HG02588 (cell line): ENCODE measurements at regions not wholly inside any gene's neighbourhood (a gene's known extent, or its start where the extent isn't known, plus 50 kb on each side); places are given as distances from the start of the nearest gene placed in this dataset.

Experiments
- ATAC-seq: cut with Tn5 transposase; IDR thresholded peaks from one replicate; pipeline ENCODE4 v1.9.1; 2021; ENCODE audit warnings: mild to moderate bottlenecking, moderate library complexity; ENCODE audit not compliant: unreplicated experiment

DNA sequence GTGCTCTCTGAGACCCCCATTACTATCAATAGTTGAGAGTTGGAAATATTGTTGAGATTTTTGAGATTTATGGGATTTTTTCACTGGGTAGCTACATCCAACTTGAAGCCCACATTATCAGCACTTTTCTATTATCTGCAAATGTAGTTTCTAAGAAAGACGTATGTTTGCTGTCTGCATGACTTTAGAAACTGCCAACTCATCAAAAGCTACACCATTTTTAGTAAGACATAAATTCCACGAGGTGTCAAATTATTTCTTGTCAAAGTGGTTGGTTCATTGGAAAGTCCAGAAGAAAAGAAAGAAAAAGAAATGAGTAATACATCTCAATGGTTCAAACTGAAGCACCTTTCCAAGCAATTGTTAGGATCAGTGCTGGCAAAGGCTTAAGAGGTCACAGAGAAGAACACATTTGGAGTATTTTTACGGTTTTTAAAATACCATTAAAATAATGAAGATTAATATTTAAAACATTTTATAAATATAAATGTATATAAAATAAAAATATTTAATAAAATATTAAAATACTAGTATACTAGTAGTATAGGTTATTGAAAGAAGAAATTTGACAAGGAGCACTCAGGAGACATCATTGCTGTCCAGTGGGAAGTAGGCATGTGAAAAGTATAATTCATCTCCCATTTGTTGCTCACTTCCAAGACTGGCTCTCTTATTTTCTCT is 463.5 kb downstream of the TAFA4 start:
- ATAC-seq: no peak

DNA sequence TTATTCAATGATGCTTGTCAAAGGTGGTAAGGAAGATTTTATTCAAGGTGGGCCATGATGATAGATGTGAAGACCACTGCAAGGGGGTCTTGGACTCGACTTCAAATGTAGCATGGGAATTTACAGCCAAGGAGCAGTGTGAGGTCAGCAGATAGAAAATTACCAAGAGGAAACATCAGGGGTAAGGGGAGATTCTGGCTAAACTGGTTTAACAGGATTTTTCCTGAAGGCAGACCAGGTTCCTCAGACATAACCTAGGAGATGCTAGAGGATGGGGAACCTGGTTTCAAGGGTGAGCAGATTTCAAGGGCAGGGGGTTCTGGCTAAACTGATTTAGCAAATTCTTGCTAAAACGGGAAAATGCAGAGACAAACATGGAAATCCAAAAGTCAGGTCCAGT is 464.9 kb downstream of the TAFA4 start:
- no peak for ATAC-seq

DNA sequence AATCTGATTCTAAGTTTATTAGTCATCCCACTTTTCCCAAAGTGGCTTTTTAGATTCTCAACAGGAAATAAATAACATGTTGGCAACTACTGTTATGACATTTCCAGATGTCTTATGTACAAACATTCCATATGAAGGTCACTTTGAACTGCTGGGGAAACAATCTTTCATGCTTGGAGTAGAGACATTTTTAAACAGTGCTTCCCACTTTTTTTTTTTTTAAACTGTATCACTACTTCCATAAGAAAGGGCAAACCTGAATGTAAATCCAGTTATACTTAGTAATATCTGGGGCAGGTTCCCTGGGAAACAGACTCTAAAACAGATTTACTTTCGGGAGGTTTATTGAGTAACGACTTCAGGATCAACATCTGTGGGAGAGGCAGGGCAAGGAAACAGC is 473.8 kb downstream of the TAFA4 start:
- no peak for ATAC-seq

DNA sequence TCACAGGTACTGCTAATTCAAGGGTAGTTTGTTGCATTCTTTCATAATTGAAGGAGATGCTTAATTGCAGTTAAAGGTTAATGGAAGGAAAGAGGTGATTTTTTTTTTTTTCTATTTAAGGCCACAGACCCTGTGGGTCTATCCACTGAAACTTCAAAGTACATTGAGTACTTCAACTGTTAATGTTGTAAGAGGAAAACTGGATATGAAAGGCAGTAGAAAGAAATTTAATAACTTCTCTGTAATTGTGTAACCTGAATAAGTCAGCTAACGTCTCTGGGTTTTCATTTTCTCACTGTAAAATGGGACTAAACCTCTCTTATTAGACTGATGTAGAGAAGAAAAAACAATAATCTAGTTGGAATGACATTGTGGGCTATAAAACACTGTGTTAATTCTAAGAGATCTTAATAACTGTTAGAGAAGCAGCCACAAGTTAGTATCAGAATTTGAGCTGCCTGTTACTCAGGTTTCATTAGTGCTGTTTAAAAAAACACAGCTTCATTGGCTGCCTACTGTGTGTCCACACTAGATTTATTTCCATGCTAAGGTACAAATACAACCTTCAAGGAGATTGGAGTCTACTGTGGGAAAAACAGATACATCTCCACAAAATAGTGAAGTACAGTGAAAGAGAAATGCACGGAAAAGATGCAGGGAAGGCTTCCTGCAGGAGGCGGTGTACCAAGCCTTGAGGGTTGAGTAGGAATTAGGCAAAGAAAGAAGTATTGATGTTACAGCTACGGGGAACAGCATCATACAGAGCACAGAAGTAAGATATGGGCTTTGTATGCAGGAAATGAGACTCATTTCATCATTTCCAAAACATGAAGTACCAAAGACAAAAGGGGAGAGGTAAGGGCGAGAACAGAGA is 483.6 kb downstream of the TAFA4 start:
- no peak for ATAC-seq

DNA sequence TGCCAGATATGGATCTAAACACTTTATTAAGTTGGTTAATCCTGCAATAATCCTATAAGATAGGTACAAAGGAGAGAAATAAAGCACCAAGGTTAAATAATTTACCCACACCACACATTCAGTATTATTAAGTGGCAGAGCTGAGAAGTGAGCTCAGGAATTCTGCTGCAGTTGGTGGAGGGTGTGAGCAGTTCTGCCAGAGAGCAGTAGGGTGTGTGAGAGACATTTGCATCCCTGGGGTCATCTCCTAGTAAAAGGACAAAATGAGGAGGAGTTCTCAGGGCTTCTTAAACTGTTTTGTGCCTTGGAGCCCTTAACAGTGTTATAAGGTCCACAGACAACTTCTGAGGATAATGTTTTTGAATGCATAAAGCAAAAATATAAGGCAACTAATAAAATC is 484.5 kb downstream of the TAFA4 start:
- ATAC-seq: no peak

DNA sequence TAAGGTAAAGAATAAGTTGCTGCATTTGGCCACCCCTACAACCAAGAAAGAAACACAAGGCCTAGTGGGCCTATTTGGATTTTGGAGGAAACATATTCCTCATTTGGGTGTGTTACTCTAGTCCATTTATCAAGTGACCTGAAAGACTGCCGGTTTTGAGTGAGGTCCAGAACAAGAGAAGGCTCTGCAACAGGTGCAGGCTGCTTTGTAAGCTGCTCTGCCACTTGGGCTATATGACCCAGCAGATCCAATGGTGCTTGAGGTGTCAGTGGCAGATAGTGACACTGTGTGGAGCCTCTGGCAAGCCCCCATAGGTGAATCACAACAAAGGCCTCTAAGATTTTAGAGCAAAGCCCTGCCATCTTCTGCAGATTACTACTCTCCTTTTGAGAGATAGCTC is 491.3 kb downstream of the TAFA4 start:
- ATAC-seq: no peak

DNA sequence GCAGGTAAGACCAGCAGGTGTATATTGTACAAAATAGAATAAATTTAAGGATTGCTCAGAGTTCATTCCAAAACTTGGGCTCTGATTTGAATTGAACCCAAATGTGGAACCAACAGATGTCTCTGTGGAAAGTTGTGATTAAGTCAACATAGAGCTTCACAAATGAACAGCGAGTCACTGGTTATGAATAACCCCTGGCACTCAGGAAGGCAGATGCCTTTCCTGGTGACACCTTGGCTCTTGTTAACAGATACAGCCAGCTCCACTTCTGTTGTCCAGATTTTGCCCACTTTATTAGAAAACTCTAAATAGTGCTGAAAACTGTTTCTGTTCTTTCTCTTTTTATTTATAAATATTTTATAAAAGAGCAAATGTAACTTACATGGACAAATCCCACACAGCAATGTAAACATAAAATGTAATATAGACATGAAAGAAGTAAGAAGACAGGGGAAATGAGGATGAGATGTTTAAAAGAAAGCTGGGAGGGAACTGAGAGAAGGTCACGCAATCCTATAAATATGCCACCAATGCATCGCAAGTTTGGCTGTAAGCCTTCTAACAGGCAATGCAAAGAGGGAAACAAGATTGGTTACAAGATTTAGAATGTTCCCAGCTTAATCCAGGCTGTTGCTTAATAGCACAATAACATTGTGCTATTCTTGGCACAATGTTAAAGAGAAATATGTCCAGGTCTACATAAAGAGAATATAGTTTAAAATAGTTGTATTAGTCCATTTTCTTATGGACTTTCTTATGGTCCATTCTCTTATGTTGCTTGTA is 495.5 kb downstream of the TAFA4 start:
- ATAC-seq: no peak

DNA sequence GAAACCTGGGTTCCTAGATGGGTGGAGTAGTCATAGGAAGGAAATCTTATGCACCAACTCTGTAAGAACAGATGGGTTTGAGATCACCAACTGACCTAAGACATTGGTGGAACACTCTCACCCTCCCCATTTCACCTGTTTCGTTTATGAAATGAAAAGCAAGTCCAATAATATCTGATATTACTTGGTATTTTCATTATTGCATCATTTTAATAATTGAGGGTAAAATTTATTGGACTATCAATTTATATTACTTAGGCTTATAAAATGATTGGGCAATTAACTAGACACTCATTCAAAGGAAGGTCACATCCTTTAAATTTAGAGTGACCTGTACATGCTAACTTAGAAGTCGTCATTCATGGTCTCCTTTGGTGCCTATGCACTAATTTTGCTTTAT is 503.9 kb downstream of the TAFA4 start:
- ATAC-seq: no peak

DNA sequence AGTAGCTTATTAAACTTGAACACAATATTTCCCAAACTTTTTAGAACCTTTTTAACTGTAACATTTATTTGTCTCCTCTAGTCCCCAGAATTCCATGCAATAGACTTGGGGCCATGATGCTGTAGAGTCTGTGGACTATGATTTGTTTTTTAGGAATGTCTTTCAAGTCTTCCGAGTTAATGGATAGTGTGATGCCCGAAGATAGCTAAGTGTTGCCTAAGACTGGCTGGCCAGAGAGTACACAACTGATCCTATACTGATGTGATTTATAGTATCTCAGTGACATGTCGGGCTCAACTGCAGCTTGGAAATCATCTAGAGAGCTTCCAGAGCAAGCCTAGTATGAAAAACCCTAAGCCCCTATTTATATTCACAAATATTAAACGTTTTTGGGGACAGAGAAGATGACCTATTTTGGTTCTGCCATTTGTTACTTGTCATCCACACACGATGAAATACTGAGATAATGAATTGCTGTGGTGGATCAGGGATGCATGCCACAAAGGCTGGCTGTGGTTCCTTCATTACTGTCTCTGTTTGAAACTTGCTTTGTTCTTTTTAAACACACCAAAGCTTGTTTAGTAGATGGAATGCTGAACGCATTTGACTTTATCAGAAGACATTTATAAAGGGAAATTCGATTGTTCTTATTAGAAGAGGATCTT is 507.4 kb downstream of the TAFA4 start:
- no peak for ATAC-seq

DNA sequence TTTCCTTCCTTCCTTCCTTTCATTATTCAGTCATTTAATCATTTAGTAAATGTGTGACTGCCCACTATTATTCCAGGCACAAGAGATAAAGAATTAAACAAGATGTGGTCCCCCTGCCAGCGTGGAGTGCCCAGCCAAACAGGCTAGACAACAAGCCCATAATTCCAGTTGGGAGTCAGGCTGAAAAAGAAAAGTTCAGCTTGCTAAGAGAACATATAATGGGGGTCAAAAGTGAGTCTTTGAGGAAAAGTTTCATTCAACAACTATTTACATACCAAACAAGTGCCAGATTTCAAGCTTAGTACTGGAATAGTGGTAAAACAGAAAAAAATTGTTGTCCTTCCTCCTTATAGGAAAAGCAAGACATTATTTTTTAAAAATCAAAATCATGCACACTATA is 523.7 kb downstream of the TAFA4 start:
- no peak for ATAC-seq

DNA sequence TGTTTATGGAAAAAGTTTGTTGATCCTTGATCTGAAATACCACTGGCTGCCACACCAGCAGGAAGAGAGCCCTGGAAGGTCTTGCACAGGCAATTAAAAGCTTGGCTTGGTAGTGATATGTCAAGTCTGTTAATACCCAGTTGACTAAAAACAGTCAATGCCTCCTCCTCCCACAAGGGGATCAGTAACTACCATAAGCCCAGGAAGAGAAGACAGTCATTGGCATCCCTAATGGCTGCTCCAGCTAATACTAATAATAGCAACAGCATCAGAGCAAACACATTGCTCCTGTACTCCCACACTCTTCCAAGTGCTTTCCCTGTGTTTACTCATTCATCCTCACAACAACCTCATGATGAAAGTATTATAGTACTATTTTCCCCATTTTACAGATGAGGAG is 528.6 kb downstream of the TAFA4 start:
- ATAC-seq: no peak

DNA sequence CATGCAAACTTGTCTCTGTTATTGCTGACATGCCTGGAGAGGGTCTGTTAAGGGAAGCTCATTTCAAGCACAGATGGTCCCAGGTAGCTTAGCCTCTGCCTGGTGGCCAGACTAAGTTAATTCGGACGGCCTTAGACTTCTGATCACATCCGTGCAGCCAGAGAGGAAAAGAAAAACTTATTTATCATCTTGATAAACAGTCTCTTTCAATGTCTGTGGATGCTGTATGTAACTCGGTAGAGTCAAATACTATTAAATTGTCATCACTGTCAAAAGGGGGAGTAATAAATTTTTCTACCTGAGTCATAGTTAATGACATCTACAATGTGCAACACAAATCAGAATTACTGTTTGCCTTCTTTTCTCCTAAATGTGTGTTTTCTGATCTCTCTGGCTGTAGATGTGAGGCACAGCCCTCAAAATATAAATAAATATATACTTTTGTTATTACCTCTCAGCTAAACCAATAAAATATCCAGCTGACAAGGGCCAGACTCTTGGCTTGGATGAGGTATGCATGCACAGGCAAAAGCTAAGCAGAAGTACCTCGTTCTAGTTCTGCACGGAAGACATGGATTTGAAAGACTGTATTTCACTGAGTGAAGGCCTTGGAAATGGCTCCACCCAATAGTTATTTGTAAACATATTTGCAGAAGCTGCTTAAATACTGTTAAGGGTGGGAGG is 530.0 kb downstream of the TAFA4 start:
- ATAC-seq: no peak

DNA sequence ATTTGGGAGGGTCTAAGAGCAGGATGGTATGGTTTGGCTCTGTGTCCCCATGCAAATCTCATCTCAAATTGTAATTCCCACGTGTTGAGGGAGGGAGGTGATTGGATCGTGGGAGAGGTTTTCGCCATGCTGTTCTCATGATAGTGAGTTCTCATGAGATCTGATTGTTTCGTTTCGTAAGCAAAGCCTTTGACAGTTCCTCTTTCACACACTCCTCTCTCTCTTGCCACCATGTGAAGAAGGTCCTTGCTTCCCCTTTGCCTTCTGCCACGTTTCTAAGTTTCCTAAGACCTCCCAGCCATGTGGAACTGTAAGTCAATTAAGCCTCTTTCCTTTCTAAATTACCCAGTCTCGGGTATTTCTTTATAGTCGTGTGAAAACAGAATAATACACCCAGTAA is 553.7 kb downstream of the TAFA4 start:
- ATAC-seq: no peak

DNA sequence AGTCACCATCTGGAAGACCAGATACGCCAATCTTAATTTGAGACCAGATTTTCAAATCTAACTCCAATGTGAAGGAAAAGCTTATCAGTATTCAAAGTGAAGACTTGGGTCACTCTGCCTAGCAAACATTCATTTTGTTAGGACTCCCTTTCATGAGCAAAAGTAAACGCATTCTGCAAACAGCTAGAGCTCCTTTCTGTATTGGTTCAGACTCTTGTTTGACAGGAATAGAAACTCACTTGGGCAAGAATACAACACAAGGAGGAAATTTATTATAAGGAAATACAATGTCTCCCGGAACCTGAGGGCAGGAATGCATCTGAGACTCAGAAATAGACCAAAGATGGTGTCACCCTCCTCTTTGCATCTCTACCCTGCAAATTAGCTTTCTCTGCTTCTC is 558.6 kb downstream of the TAFA4 start:
- ATAC-seq: no peak

DNA sequence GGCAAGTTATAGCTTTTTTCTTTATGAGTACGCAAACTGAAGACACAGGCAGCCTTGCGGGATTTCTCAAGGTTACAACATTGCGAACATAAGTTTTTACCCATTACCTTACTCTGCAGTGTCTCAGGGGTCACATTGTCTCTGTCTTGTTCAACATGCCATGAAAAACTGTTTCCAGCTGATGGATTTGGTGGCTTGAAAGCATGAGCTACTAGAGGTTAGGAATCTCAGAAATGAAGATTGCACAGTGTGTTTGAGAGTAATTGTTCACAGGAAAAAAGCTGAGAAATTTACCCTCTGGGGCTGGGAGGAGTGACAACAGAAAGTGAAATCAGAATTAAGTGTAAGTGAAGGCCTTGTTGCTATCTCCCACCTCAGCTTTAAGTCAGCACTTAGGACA is 568.6 kb downstream of the TAFA4 start:
- ATAC-seq: no peak

DNA sequence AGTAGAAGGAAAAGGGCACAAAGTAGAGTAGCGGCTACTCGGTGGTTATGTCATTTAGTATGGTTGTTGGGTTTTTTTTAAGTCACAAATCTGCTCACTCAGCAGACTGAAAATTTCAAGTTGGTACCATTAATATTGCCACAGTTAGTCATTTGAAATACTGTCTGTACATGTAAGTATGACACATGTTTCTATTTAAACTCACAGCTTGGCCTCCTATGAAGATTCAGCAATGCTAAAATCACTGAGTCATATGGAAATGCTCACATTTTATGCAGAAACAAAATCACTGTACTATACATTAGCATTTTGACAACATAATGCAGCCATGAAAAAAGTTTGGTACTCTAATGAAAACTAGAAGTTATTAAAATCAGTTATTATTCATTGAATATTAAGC is 571.9 kb downstream of the TAFA4 start:
- ATAC-seq: no peak

DNA sequence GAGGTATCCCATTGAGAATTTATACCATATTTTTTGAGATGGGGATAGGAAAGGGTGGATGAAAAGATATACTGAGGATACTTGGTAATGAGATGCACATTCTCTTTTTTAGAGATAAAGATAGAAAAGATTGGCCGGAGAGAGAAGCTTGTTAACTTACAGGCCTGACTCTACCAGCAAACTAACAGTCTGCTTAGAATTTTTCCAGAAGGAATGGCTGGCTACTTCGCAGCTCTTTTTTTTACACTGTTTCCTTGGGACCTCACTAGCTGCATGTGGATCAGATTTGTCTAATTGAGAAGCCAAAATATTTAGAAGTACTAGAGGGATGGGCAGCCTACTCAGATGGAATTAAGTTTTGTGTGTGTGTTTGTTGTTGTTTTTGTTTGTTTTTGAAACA is 586.6 kb downstream of the TAFA4 start:
- no peak for ATAC-seq

DNA sequence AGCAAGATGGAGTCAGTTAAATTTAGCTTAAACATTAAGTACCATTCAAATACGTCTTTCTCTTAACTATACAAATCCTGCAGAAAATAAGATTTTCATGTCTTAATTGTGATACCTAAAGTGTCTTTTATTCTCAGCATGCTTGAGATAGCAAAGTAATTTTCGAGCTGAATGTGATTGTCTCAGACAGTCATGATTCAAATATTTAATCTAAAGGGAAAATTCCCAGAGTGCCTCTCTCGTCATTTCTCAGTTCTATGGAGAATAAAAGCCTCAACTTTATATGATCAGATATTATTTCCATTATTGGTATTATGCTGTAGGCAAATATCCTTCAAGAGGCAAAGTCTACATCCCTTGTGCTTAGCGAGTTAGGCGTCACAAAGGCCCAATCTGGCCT is 589.9 kb downstream of the TAFA4 start:
- no peak for ATAC-seq

DNA sequence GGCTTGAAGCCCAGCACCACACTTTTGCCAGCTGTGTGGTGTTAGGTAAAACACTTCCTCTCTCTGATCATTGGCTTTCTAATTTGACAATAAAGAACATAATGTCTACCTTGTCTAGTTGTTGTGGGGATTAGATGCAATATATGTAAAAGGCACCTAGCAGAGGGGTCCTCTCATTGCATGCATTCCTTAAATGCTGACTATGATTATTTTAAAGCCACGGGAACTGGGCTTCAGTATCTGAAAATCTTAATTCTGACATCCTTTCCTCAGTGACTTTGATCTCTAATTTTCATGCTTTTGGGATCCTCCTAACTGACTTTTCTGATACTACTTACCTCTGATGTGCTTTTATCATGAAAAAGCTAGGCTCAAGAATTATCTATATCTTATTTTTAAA is 596.3 kb downstream of the TAFA4 start:
- no peak for ATAC-seq

DNA sequence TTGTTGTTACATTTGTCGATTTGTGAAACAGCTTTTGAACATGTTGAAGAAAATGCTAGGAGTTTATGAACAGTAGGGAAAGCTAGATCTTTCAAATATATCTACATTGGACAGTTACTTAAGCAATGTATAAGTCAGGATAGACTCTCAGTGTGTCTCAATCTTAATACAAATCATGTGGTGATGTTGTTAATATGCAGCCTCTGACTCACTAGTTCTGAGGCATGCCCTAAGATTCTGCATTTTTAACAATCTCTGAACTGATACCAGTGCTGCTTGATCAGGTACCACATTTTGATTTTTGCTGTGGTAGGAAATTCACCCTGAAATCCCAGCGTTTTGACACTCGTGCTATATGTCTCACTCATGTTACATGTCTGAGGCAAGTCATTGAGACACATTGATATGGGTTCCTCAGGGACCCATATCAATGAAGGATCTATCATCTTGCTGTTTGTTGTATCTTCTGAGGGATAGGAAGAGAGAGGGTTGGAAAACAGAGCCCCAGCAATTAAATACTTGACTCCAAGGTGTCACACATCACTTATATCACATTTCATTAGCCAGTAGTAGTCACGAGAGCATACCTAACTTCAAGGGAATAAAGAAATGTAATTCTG is 597.9 kb downstream of the TAFA4 start:
- ATAC-seq: no peak
